WERI-Rb-1 (cell line): ENCODE measurements at regions not wholly inside any gene's neighbourhood (a gene's known extent, or its start where the extent isn't known, plus 50 kb on each side); places are given as distances from the start of the nearest gene placed in this dataset.

Experiments
- DNase-seq: peaks from one replicate; pipeline ENCODE4 v3.0.0-alpha.2; 2020
- H3K27ac ChIP-seq: fragments of 250-450 bp; sonication (Bioruptor Pico); 2 replicates; pipeline ENCODE4 v1.5.1; 2020; ENCODE audit warnings: mild to moderate bottlenecking, moderate library complexity
- H3K27me3 ChIP-seq: fragments of 250-450 bp; sonication (Bioruptor Pico); 2 replicates; pipeline ENCODE4 v1.5.1; 2021; ENCODE audit warnings: mild to moderate bottlenecking, low read depth, moderate library complexity; ENCODE audit not compliant: insufficient read depth, severe bottlenecking
- H3K36me3 ChIP-seq: fragments of 250-450 bp; sonication (Bioruptor Pico); 2 replicates; pipeline ENCODE4 v1.5.1; 2020; ENCODE audit warnings: mild to moderate bottlenecking, moderate library complexity
- H3K4me3 ChIP-seq: 2 replicates; pipeline ENCODE4 v1.5.1; 2011; ENCODE audit warnings: low read depth, mild to moderate bottlenecking, control low read depth, low read length
- H3K9me3 ChIP-seq: fragments of 250-450 bp; sonication (Bioruptor Pico); 2 replicates; pipeline ENCODE4 v1.5.1; 2021; ENCODE audit warnings: mild to moderate bottlenecking, moderate library complexity; ENCODE audit not compliant: severe bottlenecking
- CTCF ChIP-seq: IDR thresholded peaks from 2 replicates; pipeline ENCODE4 v1.5.1; 2011; ENCODE audit warnings: low read depth, mild to moderate bottlenecking, control low read depth, inconsistent platforms, low read length

GRCh38 chr15:66651198-66651597 lies 50.8 kb upstream of the SMAD6 start:
- Histone ChIP-seq H3K9me3 (no peaks in the 10 kb centered on the region), H3K27me3 (no peaks in the 10 kb centered on the region), H3K27ac (no peak overlapping the region), H3K4me3 (no peak overlapping the region), H3K36me3 (no peaks in the 10 kb centered on the region)
- no peak for DNase-seq
- no peak for TF ChIP-seq CTCF

- Histone ChIP-seq H3K9me3 (no peaks in the 10 kb centered on the region), H3K36me3 (no peaks in the 10 kb centered on the region), H3K4me3 (no peak overlapping the region), H3K27me3 (no peaks in the 10 kb centered on the region), H3K27ac (no peak overlapping the region)
- no peak for DNase-seq
- no peak for TF ChIP-seq CTCF
These were observed 50.0 kb upstream of the SMAD6 start for GRCh38 chr15:66651913-66652642.
